ENCODE measurements at regions not wholly inside any gene's neighbourhood (a gene's known extent, or its start where the extent isn't known, plus 50 kb on each side); places are given as distances from the start of the nearest gene placed in this dataset.

DNA sequence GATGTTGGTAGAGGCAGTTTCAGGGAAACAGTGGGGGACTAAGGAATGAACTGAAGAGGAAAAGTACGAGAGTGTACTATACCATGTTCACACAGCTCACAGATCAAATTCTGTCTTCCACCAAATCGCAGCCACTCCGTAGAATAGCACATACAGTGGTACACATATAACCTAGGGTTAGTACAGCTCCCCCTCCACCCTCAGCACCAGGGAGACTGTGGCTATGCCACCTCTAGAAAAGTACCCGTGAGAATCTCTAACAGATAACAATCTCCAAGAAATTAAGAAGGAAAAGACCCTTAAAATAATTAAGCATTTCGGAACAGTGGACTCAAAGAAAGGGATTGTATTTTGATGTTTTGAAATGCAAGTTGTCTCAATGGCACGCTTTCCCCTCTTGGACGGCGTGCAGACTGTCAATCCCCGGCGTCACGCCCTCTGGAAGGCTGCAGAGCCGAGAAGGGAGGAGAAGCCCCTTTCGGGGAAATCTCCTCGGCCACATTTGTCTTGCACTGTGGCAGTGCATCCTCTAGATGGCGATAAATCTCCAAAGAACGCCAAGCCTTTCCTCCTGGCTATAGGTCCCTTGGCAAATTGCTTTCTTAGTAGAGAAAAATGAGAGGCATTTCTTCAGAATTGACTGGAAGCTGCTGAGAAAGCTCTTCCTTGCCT is 345.0 kb downstream of the REEP3 start:
- DNase-seq = peak; percentile 50

DNA sequence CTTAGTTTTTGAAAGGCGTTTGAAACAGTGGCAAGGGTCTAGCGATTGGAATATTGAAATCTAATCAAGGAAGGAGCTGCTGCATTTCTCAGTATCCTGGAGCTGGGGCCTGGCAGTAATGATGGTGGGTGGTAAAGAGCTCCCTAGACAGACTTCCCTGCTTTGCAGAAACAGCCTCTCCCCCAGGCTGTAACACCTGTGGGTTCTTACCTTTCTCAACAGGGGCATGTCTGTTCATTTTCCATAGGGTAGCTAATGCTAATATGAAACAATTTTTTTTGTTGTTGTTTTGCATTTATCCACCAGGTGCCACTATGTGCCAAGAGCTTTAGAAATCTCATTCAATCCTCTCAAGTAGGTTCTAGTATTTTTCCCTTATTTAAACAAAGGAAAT is 345.5 kb downstream of the REEP3 start:
- peak; percentile 50 for DNase-seq

DNA sequence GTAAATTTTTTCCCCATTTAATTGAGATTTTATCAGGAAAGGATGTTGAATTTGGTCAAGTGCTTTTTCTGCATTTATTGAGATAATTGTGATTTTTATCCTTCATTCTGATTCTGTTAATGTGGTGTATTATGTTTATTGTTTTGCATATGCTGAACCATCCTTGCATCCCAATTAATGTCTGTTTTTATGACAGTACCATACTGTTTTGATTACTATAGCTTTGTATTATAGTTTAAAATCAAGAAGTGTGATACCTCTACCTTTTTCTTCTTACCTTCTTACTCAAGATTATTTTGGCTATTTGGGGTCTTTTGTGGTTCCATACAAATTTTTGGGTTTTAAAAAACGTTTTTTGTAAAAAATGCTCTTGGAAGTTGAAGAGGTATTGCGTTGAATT is 357.2 kb downstream of the REEP3 start:
- DNase-seq = no peak

DNA sequence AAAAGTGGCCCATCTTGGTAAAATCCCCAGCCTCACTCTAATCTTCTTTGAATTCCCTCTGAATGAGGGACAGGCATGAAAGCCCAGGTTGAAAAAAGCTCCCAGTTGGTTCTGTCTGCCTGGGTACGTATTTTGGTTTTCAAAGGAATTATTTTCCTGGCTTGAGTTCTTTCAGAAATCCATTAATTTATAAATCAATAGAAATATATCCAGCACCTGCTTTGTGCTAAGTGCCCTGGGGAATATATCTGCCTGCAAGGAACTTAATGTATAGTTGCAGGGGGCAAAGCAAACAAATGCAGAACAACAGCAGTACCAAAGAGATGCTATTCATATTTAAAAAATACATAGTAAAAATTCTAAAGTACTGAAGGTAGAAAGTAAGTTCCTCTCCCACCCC is 362.7 kb downstream of the REEP3 start:
- DNase-seq = no peak

DNA sequence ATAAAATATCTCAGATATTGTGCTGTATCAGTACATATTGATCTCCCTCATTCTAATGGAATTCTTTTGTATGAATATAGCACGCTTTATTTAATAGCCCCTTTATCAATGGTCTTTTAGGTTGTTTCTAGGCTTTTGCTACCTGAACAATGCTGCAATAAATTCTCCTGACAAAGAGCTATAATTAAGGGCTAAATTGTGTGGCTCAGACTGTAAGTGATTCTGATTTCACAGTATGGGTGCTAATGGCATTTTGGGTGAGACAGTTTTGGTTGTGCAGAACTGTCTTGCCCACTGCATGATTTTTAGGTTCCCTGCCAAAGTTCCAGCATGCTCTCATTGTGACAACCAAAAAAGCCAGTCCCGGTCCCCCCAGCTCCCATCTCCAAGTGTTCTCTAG is 363.2 kb downstream of the REEP3 start:
- DNase-seq = no peak

DNA sequence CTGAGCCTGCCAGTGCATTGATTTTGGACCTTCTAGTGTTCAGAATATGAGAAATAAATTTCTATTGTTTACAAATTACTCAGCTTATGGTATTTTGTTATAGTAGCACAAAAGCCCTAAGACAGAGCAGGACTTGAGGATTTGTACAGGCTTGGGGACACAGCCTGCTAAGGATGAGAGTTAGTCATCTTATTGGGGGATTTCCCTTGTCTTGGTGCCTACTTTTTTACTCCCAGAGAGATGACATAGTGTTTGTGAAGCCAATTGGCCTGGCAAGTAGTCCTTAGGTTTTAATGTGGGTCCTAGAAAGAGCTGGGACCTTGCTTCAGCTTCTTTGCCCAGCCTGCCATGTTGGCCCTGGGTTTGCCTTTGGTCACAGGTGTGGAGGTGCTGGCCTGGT is 364.0 kb downstream of the REEP3 start:
- DNase-seq = no peak

DNA sequence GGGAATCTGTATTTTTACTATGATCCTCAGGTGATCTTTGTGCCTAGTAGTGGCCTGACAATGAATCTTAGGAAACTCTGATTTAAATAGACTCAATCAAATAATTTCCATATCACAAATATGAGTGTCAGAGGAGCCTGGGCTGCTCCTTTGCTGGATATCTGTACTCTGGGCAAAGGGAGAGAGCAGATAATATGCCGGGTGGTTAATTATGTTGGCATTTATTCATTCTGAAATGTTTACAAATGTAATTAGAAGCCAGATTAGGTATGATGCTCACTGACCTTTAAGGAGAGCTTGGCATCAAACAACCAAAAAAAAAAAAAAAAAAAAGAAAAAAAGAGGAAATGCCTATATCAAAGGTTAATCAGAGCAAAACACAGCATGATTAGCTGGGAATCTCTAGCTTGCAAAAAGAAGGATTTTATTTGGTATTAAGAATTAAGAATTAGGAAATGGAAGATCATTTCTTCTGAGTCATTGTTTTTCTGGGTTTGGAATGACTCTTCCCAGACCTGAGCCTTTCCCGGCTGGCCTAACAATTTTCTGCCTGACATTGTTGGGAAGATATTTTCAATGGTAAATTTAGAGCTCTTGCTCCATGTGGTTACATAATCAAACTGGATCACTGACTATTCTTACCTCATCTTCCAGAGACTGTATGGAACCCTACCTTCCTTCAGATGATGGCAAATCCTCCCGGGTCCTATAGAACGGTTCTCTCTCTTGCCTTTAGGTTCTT is 365.3 kb downstream of the REEP3 start:
- DNase-seq = no peak

DNA sequence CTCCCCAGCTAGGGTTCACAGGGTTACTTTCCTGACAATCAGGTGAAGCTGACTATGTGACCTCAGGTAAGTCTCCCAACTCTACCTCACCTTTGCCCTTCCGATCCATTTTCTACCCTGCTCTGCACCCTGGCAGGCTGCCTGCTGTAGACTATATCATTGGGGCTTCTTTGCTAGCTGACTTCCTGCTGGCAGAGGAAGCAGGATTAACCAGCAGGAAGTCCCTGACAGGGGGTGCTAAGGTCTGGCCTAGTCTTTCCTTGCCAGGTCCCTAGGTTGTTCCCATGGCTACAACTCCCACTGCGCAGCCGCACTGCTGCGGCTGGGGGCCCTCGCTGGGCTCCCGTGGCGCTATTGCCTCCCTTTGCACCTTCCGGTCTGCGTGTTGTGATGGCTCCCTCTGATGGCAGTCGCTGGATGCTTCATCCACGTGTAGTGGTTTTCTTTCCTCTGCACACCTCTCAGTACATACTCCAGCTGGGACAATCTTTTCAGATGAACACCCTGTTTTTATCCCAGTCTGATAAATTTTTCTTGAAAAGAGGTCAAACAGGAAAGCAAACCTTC is 365.9 kb downstream of the REEP3 start:
- no peak for DNase-seq

DNA sequence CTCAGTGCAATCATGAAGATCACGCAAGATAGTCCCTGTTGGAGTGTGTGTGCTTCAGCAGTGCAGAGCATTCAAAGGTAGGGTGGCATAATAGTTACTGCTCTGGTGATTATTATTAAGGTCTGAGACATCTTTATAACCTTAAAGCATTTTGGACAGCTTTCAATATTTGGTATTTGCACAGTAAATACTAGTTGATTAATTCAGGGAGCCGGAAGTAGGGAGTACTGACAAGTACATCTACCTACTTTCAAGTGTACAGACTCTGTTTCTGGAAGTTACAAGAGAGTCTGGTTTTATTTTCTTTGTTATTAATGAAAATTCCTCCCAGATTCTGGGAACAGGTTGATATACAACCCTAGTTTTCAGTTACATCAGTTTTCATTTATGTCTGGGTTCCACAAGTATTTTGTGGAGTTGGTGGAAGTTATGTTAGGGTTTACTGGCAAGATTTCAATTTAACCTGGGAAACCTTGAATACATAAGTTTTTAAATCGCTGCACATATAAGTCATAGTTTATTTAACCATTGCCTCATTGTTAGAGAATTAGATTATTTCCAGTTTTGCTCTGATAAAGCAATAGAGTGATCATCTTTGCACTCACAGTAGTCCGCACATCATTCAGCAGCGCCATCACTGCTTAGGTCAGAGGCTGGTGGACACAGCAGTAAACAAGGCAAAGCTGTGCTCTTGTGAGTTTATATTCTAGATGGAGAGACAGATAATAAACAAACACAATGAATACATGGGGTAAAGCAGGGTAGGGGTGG is 366.6 kb downstream of the REEP3 start:
- DNase-seq = no peak

DNA sequence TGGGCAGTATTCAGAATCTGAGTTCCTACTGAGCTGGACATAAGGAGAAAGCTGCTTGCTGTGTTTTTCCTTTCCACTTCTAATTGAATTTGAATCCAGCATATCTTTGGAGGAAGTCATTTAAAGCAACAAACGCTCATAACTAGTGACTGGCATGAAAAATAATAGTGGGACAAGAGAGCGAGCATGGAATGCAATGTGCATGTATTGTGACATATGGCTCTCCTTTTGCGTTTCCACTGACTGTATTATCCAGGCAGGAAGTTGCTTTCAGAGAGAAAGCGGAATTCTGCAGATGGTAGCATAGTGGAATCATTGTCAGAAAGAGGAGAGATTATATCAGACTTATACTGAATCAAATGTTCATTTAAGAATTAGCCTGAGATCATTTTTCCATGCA is 368.6 kb downstream of the REEP3 start:
- DNase-seq = no peak

DNA sequence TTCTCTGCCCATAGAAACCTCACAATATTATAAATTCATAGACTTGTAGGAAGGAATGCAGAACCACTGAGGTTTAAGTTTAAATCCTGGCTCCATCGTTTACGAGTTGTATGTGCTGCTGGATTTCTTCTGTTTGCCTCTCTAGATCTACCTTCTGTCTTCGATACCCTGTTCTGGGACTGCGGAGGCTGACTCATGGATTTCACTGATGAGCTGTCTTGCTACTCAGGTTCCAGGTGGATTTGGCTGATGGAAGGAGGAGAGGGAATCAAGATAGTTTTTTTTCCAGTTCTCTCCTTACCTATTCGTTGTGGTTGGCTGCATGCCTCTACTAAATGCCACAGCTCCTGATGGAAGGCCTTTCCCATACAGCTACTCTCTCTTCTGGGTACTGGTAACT is 375.8 kb downstream of the REEP3 start:
- no peak for DNase-seq

DNA sequence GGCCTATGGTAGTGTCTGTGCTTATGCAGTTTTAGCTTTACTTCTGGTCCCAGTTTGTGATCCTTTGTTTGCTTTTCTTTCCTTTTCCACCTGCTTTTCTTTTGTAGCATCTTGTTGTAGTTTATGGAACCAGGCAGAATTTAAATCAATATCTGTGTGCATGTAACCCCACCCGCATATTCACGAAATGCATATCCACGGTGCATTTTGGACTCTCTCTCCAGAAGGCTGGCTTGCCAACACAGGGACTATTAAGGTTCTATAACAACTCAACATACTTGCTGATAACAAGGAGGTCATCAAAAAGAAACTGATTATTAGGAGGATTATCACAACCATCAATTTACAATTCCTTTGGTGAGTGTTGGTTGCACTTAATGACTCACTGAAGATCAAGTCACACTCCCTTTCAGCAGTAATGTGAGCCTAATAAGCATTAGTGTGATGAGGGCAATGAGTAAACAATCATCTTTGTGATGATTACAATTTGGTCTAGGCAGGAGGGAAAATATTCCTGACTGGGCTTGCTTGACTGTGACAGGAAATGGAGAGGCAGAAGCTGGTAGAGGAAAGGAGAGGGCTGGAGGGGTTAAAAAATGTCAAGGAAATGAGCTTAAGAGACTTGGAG is 378.6 kb downstream of the REEP3 start:
- no peak for DNase-seq

DNA sequence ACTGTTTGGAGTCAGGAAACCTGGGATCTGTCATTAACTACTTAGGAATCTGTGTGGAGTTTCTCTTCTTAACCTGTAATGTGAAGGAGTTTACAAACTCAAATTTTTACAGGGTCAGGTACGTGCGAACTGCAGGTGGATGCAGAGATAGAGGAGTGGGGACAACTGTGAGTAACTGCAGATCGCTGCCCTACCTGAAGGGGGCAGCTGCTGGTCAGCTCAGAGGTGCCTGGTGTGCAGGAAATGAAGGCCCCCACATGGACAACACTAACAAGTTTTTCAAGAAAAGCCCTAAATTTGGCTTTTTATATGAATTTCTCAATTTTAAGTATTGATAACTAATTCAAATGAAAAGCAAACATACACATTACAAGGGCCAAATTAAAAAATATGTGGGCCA is 380.0 kb downstream of the REEP3 start:
- DNase-seq = no peak

DNA sequence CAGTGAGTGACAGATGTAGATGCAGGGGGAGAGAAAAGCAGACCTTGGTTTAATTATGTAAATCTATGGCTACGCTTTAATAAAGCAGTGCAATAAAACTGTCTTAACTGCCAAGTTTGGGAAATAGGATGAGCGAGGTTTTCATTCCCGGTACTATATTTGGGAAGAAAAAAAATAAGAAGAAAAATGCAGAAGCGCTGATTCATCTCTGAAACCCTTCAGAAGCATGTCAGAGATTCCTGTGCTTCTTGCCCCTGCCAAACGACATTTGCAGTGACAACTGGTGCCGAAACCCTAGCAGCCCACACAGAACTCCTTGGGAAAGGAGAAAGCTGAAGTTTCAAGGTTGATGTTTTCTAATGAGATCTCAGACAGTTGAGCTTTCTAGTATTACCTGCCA is 380.7 kb downstream of the REEP3 start:
- no peak for DNase-seq

DNA sequence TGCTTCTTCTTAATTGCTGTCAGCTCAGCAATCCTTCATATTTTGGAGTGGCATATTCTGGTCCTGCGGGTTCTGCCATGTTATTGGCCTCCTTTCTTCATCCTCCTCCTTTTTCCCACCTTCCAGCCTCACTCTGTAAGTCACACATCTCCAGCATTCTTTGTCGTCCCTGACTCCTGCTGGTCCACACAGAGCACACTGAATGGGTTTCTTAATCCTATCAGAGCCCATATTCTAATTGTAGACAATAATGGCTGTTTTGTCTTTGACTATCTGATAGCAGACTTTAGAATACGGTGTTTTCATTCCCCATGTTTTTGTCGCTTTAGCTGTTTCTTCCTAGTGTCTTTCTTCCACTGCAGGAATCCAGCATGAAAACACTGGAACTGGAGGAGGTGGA is 389.6 kb downstream of the REEP3 start:
- no peak for DNase-seq

DNA sequence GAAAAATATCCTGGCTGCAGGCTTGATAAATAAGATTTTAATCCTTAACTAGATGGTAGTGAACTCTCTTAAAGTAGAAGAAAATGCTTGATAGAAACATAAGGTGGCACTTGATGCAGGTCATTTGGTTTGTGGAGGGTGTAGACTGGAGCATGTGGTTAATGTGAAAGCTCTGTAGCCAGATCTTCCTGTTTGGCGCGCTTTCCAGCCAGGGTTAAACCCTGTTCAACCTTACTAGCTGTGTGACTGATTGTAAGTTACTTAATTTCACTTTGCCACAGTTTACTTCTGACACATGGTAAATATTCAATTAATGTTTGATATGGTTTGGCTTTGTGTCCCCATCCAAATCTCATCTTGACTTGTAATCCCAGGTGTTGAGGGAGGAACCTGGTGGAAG is 394.0 kb downstream of the REEP3 start:
- no peak for DNase-seq

DNA sequence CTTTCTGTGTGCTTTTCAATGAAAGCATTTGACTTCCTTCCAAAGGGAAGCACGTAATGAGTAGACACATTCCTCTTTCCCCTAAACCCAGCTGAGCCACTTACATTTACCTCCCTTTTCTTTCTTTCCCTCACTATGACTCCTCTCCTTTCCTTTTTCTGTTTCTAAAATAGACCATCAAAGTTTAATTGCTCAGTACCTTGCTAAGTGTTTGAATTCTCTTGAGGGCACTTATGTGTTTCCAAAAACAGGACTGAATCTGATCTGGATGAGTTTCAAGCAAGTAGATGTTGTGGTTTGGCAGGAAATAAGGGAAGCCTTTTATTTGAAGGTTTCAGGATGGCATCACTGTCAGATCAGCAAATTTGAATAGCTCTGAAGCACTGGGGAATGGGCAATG is 396.2 kb downstream of the REEP3 start:
- no peak for DNase-seq

DNA sequence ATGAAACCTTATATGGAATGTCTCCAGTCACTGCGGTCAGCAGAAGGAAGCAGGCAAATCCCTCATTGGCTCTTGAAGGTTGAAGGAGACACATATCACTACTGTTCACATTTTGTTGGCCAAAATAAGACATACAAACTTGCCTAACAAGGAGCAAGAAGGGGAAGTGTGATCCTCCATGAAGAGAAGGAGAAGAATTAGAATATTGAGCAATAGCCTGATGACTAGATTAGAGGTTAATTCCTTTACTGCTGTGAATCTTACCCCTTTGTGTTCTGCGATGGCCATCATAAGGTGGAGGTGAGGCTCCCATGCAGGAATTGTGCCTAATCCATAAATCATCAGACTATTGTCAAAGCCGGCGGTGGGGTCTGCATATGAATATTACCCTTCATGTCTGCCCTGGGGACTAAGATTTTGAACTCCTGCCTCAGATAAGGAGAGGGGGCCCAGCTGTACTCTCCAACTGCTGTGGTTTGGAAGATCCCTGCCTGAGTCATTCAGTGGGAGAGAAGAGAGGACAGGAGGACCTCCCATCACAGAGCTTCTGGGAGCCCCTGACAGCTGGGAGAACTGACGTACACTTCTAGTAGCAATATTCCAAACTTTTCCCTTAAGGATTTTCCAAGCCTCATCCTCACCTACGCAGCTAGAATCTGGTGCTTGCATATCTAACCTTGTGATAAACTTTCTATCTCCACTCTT is 398.5 kb downstream of the REEP3 start:
- no peak for DNase-seq

DNA sequence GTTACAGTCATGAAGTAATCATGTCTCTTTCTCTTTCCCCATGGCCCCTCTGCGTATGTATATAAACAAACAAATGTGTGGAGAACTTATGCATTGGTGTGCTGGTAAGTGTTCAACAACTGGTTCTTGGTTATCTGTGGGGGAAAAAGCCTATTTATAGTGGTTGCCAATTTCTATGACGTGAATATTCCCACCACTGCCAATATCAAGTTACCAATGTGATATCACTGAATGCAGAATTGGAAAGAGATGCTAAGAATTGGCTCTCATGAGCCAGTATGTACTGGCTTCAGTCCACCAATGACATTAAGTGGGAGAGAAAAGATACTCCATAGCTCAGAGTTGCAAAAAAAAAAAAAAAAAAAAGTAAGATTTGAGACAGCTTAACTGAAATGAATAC is 399.7 kb downstream of the REEP3 start:
- no peak for DNase-seq

DNA sequence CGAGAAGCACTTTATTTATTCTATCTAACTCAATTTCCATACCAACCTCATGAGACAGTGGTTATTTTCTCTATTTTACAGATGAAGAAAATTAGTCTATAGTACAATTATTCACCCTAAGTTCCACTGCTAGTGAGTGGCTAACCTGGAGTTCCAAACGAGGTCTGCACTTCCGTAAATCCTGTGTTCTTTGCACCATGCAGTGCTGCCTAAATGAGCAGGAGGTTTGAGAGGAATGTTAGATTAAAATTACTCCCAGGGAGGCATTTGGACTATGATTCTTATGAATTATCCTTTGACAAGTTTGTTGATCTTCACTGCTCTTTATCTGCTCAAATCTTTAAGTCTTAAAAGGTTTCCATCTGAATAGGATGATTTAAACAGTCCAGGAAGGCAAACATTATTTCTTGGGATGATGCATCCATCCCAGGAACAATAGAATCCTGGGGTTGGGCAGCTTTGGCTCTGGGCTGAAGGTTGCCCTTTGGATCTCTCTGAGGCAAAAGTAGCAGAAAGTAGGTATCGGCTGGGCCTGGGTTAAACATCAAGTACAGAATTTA is 400.8 kb downstream of the REEP3 start:
- DNase-seq = no peak

DNA sequence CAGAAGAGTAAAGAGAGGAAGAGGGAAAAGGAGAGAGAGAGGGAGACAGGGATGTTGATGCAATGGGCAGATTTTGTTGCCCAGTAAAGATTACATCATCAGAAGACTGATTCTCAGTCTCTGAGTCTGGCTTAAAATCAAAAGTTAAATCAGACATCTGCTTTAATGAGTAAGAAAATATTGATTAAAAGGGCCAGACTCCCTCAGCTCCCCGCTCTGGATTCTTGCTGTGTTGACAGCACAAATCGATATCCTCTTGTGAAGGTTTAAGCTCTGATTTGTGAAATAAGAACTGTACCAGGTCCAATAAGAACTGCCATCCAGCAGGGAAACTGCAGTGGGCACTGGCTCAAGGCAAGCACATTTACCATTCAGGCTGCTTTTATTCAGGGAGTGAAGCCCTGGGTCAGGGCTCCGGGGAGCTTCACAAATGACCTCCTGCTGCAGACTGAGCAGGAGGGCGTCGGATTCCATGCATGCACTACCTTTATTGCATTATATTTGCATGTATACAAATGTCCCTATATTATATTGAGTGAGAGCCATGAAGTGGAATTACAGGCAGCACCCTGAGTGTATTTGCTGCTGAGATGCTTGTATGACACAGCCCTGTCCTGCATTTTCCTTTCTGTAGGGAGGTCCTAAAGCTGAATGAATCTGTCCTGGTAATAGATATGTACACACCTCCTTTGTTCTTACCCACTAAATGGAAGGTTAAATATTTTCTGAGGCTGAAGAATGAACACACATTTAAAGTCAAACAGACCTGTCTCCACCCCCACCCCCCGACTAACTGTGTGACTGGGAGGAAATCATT is 401.5 kb downstream of the REEP3 start:
- no peak for DNase-seq

All from KG1 (cell line).